HG03354 (cell line): ENCODE measurements at regions not wholly inside any gene's neighbourhood (a gene's known extent, or its start where the extent isn't known, plus 50 kb on each side); places are given as distances from the start of the nearest gene placed in this dataset.

Experiments
- ATAC-seq: cut with Tn5 transposase; IDR thresholded peaks from one replicate; pipeline ENCODE4 v1.9.1; 2021; ENCODE audit warnings: mild to moderate bottlenecking; ENCODE audit not compliant: unreplicated experiment, poor library complexity, severe bottlenecking

DNA sequence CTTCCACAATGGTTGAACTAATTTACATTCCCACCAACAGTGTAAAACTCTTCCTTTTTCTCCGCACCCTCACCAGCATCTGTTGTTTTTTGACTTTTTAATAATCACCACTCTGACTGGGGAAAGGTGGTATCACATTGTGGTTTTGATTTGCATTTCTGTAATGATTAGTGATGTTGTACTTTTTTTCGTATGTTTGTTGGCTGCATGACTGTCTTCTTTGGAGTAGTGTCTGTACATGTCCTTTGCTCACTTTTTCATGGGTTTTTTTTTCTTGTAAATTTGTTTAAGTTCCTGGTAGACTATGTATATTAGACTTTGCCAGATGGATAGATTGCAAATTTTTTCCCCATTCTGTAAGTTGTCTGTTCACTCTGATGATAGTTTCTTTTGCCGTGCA lies 574.8 kb downstream of the KCNJ3 start:
- ATAC-seq = no peak

GRCh38 chr2:155266583-155266982 lies 568.1 kb downstream of the KCNJ3 start:
- no peak for ATAC-seq

DNA sequence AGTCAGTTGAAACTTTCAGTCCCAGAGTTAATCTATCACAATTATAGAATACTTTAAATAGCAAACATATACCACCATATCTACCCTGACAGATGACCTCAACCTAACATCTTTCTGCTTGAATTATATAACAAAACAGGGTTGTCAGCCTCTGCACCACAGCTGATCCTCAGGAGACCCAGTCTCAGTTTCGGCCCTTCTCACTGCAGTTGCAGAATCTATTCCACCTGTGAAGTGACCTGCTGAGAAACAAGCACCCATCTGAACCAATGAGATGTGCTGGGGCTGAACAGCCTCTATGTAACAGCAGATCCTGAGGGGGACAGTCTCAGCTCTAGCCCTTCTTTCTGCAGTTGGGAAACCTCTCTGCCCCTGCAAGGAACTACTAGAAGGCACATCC lies 567.6 kb downstream of the KCNJ3 start:
- no peak for ATAC-seq

- ATAC-seq = no peak
Observed at GRCh38 chr2:155256803-155257202, 558.3 kb downstream of the KCNJ3 start.

- peak; percentile 55 for ATAC-seq
Observed at GRCh38 chr2:155250800-155251199, 552.3 kb downstream of the KCNJ3 start.

- no peak for ATAC-seq
Observed at GRCh38 chr2:155240176-155240575, 541.7 kb downstream of the KCNJ3 start.

GRCh38 chr2:155235710-155236109 lies 537.2 kb downstream of the KCNJ3 start:
- ATAC-seq = no peak

DNA sequence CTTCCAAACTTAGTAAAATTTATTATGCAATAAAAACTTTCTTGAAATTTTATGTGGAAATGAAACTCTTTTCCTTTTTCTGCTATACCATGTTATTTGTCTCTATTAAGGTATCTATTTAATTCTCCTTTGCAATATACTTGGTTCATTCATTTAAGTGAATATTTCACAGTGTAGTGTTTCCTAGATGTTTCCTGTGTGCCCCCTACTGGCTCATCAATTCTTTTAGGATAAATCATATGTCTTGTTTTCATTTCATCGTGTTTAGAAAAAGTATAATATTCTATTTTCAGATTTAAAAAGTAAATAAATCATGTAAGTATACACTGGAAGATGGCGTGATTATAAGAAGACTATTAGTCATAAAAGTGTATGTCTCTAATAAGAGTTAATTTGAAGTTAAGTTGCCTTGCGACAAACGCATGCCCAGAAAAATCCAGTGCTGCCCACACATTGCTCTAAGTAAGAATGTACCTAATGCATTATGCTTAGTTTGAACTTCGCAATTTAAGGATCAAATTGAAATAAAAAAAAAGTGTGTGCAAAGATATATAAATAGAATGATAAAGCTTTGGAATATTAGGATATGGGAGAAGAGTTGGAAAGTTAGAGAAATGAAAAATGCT lies 525.4 kb downstream of the KCNJ3 start:
- ATAC-seq = no peak

DNA sequence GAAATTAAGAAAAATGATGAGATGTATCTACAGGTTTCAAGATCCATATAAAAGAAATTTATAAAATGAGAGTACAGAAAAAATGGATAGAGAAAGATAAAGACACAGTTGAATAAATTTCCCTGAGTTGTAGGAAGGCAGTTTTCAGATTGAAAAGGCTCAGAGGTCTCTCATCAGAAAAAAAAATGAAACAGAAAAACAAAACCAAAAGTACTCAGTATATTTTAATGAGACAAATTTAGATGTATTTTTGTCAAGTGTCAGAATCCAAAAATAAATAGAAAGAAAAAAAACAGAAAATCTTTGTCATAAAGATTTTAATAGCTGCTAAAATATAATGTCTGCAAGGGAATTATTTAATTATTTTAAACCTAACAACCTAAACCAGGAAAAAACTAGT lies 520.5 kb downstream of the KCNJ3 start:
- ATAC-seq = no peak

DNA sequence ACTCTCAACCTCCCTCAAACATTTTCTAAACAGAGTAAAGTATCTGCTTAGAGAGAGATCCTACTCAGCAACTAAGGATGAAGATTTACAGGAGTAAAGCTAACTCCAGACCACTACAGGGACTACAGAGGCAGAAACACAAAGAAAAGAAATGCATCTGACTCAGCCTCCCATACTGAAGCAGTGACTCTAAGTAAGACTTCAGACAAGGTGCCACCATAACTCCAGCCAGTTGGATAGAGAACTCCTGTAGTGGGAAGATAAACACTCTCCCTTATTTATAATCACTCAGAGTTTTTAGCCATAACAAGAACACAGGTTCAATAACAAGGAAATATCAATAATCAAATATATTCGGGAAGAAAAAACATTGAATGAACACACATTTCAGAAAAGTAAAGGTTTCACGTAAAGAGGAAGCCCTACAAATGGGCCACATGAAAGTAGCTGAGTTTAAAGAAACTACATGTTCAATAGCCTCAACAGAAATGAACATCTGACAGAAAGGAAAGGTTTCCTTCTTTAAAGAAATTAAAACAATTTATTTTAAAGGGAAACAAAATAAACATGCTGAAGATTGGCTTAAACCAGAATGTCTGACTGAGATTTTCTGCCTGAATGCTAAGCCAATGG lies 519.9 kb downstream of the KCNJ3 start:
- ATAC-seq = no peak

GRCh38 chr2:155215037-155215707 lies 516.7 kb downstream of the KCNJ3 start:
- no peak for ATAC-seq

DNA sequence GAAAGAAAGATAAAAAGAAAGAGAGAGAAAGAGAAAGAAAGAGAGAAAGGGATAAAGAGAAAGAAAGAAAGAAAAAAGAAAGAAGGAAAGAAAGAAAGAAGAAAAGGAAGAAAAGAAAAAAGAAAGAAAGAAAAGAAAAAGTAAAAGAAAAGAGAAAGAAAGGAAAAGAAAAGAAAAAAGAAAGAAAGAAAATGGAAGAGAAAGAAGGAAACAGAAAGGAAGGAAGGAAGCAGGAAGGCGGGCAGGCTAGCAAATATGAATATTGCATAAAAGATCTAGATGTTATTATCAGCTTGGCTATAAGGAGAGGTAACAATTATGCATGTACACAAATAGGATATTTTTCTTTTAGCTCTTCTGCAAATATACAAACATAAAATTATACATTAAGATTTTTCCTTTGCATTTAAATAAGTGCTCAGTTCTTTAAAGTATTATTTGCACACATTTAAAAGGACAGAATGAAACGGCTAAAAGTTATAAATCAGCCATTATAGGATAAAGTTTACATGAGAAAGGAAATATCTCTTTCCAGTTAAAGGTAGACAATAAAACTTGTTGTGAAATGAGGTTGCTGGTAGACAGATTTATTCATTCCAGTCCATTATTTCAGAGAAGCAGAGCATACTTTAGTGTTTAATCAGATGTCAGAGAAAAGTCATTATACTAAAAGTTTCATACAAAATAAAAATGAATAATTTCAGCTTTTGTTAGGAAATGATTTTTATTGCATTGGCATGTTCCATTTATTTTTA lies 511.4 kb downstream of the KCNJ3 start:
- ATAC-seq = no peak

GRCh38 chr2:155203178-155203577 lies 504.7 kb downstream of the KCNJ3 start:
- no peak for ATAC-seq

DNA sequence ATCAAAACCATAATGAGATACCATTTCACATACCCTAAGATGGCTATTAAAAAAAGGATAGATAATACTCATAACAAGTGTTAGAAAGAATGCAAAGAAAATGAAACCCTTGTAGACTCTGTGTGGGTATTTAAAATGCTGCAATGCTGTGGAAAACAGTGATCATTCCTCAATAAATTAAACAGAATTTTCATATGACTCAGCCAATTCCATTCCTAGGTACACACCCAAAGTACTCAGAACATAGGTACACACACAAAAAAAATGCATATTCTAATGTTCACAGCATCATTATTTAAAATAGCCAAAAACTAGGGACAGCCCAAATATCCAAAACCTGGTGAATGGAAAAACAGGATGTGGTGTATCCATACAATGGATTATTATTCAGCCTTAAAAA lies 502.3 kb downstream of the KCNJ3 start:
- ATAC-seq = no peak

DNA sequence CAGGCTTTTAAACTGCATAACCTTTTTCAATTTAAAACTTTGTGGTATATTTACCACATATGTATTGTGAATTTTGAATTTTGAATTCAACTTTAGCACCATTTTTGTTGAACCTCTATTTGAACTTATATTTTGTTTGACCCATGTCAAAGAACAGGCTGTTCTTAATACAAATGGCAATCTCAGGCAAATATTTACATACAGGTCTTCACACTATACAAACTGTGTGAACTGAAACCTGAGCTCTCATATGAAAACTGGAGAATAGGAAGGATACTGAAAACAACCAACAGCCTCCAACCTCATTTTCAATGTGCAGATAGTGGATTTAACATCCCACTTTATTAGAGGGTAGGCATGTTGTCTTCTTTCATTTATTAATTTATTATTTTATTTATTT lies 491.8 kb downstream of the KCNJ3 start:
- ATAC-seq = no peak

DNA sequence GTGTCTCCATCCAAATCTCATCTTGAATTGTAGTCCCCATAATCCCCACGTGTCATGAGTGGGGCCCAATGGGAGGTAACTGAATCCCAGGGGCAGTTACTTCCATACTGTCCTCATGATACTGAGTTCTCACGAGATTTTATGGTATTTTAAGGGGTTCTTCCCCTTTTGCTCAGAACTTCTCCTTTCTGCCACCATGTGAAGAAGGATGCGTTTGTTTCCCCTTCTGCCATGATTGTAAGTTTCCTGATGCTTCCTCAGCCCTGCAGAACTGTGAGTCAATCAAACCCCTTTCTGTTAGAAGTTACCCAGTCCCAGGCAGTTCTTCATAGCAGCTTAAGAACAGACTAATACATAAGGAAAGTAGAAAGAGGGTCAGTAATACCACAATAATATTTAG lies 480.4 kb downstream of the KCNJ3 start:
- no peak for ATAC-seq

DNA sequence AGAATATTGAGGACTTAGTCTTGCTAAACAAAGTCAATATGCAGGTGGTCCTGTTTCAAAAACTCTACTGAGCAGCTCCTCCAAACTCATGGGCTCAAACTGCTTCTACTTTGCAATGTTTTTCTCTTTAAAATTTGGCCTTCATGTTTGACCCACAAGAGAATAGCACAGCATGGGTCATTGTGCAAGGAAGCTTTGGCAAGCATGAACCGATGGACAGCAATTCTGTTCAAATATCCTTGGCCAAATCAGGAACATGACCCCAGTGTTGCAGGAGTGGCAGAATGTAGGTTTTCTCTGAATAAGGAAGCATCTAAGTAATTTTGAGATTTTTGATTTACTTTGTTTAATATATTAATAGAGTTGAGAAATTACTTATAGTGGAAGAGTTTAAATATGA lies 477.9 kb downstream of the KCNJ3 start:
- ATAC-seq = no peak

- ATAC-seq = no peak
Observed at GRCh38 chr2:155169317-155169716, 470.8 kb downstream of the KCNJ3 start.

DNA sequence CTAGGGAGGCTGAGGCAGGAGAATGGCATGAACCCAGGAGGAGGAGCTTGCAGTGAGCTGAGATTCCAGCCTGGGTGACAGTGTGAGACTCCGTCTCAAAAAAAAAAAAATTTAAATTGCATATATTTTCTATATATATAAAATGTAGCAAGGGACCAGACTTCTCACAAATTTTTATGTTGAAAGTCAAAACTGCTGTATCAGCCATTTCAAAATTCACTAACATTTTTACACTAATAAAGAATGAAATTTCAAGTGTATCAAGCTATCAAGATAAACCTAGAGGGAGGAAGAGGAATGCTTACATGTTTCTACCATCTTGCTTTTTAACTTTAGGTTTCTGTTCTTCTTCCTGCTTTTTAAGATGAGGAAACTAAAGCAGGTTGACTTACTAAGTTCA lies 464.0 kb downstream of the KCNJ3 start:
- ATAC-seq = no peak

- no peak for ATAC-seq
Observed at GRCh38 chr2:155161314-155161713, 462.8 kb downstream of the KCNJ3 start.

GRCh38 chr2:155157711-155158110 lies 459.2 kb downstream of the KCNJ3 start:
- no peak for ATAC-seq
